Activated CD4-positive, alpha-beta T cell treated with anti-CD3 and anti-CD28 coated beads, Interleukin-2, amount 50 U/mL, for 48 hours (primary cell): ENCODE measurements at regions not wholly inside any gene's neighbourhood (a gene's known extent, or its start where the extent isn't known, plus 50 kb on each side); places are given as distances from the start of the nearest gene placed in this dataset.
"Not testable (repeated sequence)": the region's sequence is repeated elsewhere in the genome, so short reads cannot be mapped to it uniquely, and the experiment has no call there.

Experiments
- DNase-seq, 2 experiments: peaks; one replicate each; pipeline ENCODE4 v3.0.0-alpha.2; 2020

GRCh38 chr3:118675305-118675704 is 359.3 kb downstream of the IGSF11 start:
- DNase-seq = no peak

- not testable (repeated sequence) for DNase-seq
These were observed 356.0 kb downstream of the IGSF11 start for GRCh38 chr3:118678663-118679062.

- DNase-seq = no peak
These were observed 351.7 kb downstream of the IGSF11 start for GRCh38 chr3:118682921-118683320.

- DNase-seq = no peak
These were observed 351.0 kb downstream of the IGSF11 start for GRCh38 chr3:118683636-118684035.

GRCh38 chr3:118688396-118688884 is 346.2 kb downstream of the IGSF11 start:
- no peak for DNase-seq

- DNase-seq = no peak
These were observed 342.2 kb downstream of the IGSF11 start for GRCh38 chr3:118692416-118692815.

- no peak for DNase-seq
These were observed 329.0 kb downstream of the IGSF11 start for GRCh38 chr3:118705487-118706219.

GRCh38 chr3:118707991-118708390 is 326.7 kb downstream of the IGSF11 start:
- DNase-seq = no peak

- no peak for DNase-seq
These were observed 324.1 kb downstream of the IGSF11 start for GRCh38 chr3:118710532-118710931.

- no peak for DNase-seq
These were observed 321.0 kb downstream of the IGSF11 start for GRCh38 chr3:118713502-118714207.

- no peak for DNase-seq
These were observed 319.8 kb downstream of the IGSF11 start for GRCh38 chr3:118714800-118715199.

GRCh38 chr3:118729546-118729945 is 305.1 kb downstream of the IGSF11 start:
- no peak for DNase-seq

- no peak for DNase-seq
These were observed 300.0 kb downstream of the IGSF11 start for GRCh38 chr3:118734664-118735063.

GRCh38 chr3:118736107-118736506 is 298.5 kb downstream of the IGSF11 start:
- DNase-seq = no peak

GRCh38 chr3:118740722-118741290 is 293.8 kb downstream of the IGSF11 start:
- DNase-seq = no peak

- no peak for DNase-seq
These were observed 291.9 kb downstream of the IGSF11 start for GRCh38 chr3:118742760-118743159.

GRCh38 chr3:118744186-118744585 is 290.5 kb downstream of the IGSF11 start:
- no peak for DNase-seq

- no peak for DNase-seq
These were observed 280.0 kb downstream of the IGSF11 start for GRCh38 chr3:118754406-118755252.

- DNase-seq = no peak
These were observed 279.3 kb downstream of the IGSF11 start for GRCh38 chr3:118755253-118755801.

GRCh38 chr3:118760585-118761290 is 273.9 kb downstream of the IGSF11 start:
- DNase-seq = no peak

GRCh38 chr3:118761291-118761606 is 273.4 kb downstream of the IGSF11 start:
- no peak for DNase-seq

GRCh38 chr3:118765636-118766305 is 268.9 kb downstream of the IGSF11 start:
- DNase-seq = no peak
